SK-N-SH (cell line): ENCODE measurements at regions not wholly inside any gene's neighbourhood (a gene's known extent, or its start where the extent isn't known, plus 50 kb on each side); places are given as distances from the start of the nearest gene placed in this dataset.

ENCODE experiments used
- CTCF ChIA-PET: fragments of 300-600, 350-600 bp; formaldehyde crosslinking; extraction: SDS; loops from one replicate; lab custom pipeline; 2021; lab: Yijun Ruan, JAX
- POLR2A ChIA-PET: fragments of 350-600 bp; sonication (Branson Sonifier 250); formaldehyde crosslinking; extraction: SDS; loops from one replicate; lab custom pipeline; 2020; ENCODE audit warnings: antibody characterized with exemption, inconsistent platforms; lab: Yijun Ruan, JAX
- DNase-seq: peaks from one replicate; pipeline ENCODE4 v3.0.0; 2012
- H2AFZ ChIP-seq: fragments of 200-600 bp; sonication (generic); 2 replicates; pipeline ENCODE4 v1.8.1; 2016; ENCODE audit warnings: antibody characterized with exemption, mild to moderate bottlenecking, low read depth
- H3F3A ChIP-seq: fragments of 200-600 bp; sonication (generic); replicated peaks from 2 replicates; pipeline ENCODE3; 2016; ENCODE audit warnings: antibody characterized with exemption, mild to moderate bottlenecking; ENCODE audit not compliant: insufficient read depth
- H3K27ac ChIP-seq, 2 experiments: fragments of 200-500 bp in 1 of 2; fragments of 200-600 bp in 1 of 2; sonication (Bioruptor generic) in 1 of 2; sonication (generic), shearing (Covaris generic) in 1 of 2; 2 replicates each; pipeline versions ENCODE4 v1.5.1 to v1.6.1; 2014 to 2016; ENCODE audit warnings: low read depth in 2 of 2, inconsistent platforms in 1 of 2, low read length in 1 of 2, mild to moderate bottlenecking in 1 of 2, mixed read lengths in 1 of 2
- H3K27me3 ChIP-seq: fragments of 200-600 bp; sonication (generic), shearing (Covaris generic); 2 replicates; pipeline ENCODE4 v1.6.1; 2016; ENCODE audit warnings: mixed run types; ENCODE audit not compliant: insufficient read depth
- H3K36me3 ChIP-seq, 2 experiments: fragments of 200-500 bp in 1 of 2; fragments of 200-600 bp in 1 of 2; sonication (Bioruptor generic) in 1 of 2; sonication (generic) in 1 of 2; replicated peaks in 1 of 2; 2 replicates each; pipeline versions ENCODE3 to v1.5.1; 2014 to 2016; ENCODE audit warnings: low read length in 1 of 2, mild to moderate bottlenecking in 1 of 2; ENCODE audit not compliant: insufficient read depth in 2 of 2, control insufficient read depth in 1 of 2
- H3K4me1 ChIP-seq, 2 experiments: fragments of 200-500 bp in 1 of 2; fragments of 200-600 bp in 1 of 2; sonication (Bioruptor generic) in 1 of 2; sonication (generic), shearing (Covaris generic) in 1 of 2; 2 replicates each; pipeline versions ENCODE4 v1.5.1 to v1.6.1; 2014 to 2016; ENCODE audit warnings: low read depth in 1 of 2, low read length in 1 of 2, mixed run types in 1 of 2; ENCODE audit not compliant: insufficient read depth in 2 of 2, control insufficient read depth in 1 of 2
- H3K4me2 ChIP-seq: fragments of 200-600 bp; sonication (generic), shearing (Covaris generic); 2 replicates; pipeline ENCODE4 v1.6.1; 2017; ENCODE audit warnings: mixed run types
- H3K4me3 ChIP-seq, 2 experiments: fragments of 200-500 bp in 1 of 2; fragments of 200-600 bp in 1 of 2; sonication (Bioruptor generic) in 1 of 2; sonication (generic), shearing (Covaris generic) in 1 of 2; 2 replicates each; pipeline versions ENCODE4 v1.5.1 to v1.8.1; 2014 to 2016; ENCODE audit warnings: low read depth in 2 of 2, inconsistent platforms in 1 of 2, low read length in 1 of 2, mild to moderate bottlenecking in 1 of 2, mixed read lengths in 1 of 2, moderate library complexity in 1 of 2
- H3K79me2 ChIP-seq: fragments of 200-600 bp; sonication (generic); 2 replicates; pipeline ENCODE4 v1.8.1; 2017; ENCODE audit warnings: mild to moderate bottlenecking; ENCODE audit not compliant: insufficient read depth
- H3K9ac ChIP-seq: fragments of 200-600 bp; sonication (generic); 2 replicates; pipeline ENCODE4 v1.6.1; 2017; ENCODE audit warnings: mixed run types
- H3K9me2 ChIP-seq: fragments of 200-600 bp; sonication (generic); 2 replicates; pipeline ENCODE4 v1.6.1; 2017; ENCODE audit warnings: mixed run types
- H3K9me3 ChIP-seq: fragments of 200-600 bp; sonication (generic); 2 replicates; pipeline ENCODE4 v1.6.1; 2017; ENCODE audit warnings: mixed run types, mild to moderate bottlenecking, moderate library complexity
- H4K20me1 ChIP-seq: fragments of 200-600 bp; sonication (generic); 2 replicates; pipeline ENCODE4 v1.6.1; 2017; ENCODE audit warnings: mild to moderate bottlenecking, mixed run types; ENCODE audit not compliant: insufficient read depth
- CHD2 ChIP-seq: fragments of 150-350 bp; IDR thresholded peaks from 2 replicates; pipeline ENCODE4 v1.6.1; 2018; ENCODE audit warnings: low read length; ENCODE audit not compliant: partially characterized antibody
- FOXJ3 ChIP-seq: sonication (generic); formaldehyde crosslinking; IDR thresholded peaks from 2 replicates; pipeline ENCODE4 v1.5.1; 2020; ENCODE audit warnings: mild to moderate bottlenecking, missing genetic modification reagents
- GABPA ChIP-seq: IDR thresholded peaks from 2 replicates; pipeline ENCODE4 v1.4.0; 2012; ENCODE audit warnings: low read depth, mild to moderate bottlenecking
- JUND ChIP-seq: IDR thresholded peaks from 2 replicates; pipeline ENCODE4 v1.4.0; 2012
- MEF2A ChIP-seq: IDR thresholded peaks from 2 replicates; pipeline ENCODE4 v1.4.0; 2012; ENCODE audit warnings: low read depth, borderline replicate concordance
- PBX3 ChIP-seq: IDR thresholded peaks from 2 replicates; pipeline ENCODE4; 2012
- RFX5 ChIP-seq: IDR thresholded peaks from 2 replicates; pipeline ENCODE4 v1.6.1; 2012; ENCODE audit warnings: mild to moderate bottlenecking, improper control_type of control experiment, low read length
- RXRA ChIP-seq: IDR thresholded peaks from 2 replicates; pipeline ENCODE4 v1.4.0; 2012; ENCODE audit warnings: low read depth, mild to moderate bottlenecking, borderline replicate concordance
- SIN3A ChIP-seq: IDR thresholded peaks from 2 replicates; pipeline ENCODE4 v1.6.1; 2012; ENCODE audit warnings: low read depth, mild to moderate bottlenecking, low read length, moderate library complexity, borderline replicate concordance
- USF2 ChIP-seq: fragments of 150-350 bp; IDR thresholded peaks from 2 replicates; pipeline ENCODE4 v1.6.1; 2017; ENCODE audit warnings: antibody characterized with exemption, low read length, low read depth, borderline replicate concordance
- YY1 ChIP-seq: IDR thresholded peaks from 2 replicates; pipeline ENCODE4 v1.4.0; 2012; ENCODE audit warnings: low read depth, mild to moderate bottlenecking
- ZBTB33 ChIP-seq: IDR thresholded peaks from 2 replicates; pipeline ENCODE4 v1.4.0; 2012; ENCODE audit warnings: low read depth, borderline replicate concordance
- WGBS: methylation state at CpG from one replicate; pipeline ENCODE4 v1.1.6; 2017; ENCODE audit warnings: low lambda C conversion rate; 5-methylcytosine and 5-hydroxymethylcytosine counted together
- TF ChIP-seq, protein P1 (sequence below): IDR thresholded peaks from 2 replicates; pipeline ENCODE4 v1.4.0; 2012; ENCODE audit warnings: low read depth, borderline replicate concordance

GRCh38 chr10:10156917-10157600 lies 860.6 kb upstream of the CELF2 start:
- no peak for TF ChIP-seq FOXJ3
- no peak for DNase-seq
- CTCF ChIA-PET, result no interaction called here

DNA sequence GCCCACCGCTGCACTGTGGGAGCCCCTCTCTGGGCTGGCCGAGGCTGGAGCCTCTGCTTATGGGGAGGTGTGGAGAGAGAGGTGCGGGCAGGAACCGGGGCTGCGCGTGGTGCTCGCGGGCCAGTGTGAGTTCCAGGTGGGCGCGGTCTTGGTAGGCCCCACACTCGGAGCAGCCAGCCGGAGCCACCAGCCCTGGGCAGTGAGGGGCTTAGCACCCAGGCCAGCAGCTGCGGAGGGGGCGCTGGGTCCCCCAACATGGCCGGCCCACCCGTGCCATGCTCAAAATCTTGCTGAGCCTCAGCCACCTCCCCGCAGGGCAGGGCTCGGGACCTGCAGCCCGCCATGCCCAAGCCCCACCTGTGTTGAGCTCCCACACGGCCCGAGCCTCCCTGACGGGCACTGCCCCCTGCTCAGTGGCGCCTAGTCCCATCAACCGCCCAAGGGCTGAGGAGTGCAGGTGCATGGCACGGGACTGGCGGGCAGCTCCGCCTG lies 856.8 kb upstream of the CELF2 start:
- TF ChIP-seq ZBTB33 (no peak), FOXJ3 (no peak), JUND (no peak), USF2 (no peak), PBX3 (no peak), SIN3A (no peak), MEF2A (no peak), RXRA (no peak), RFX5 (no peak), YY1 (no peak), CHD2 (no peak), GABPA (no peak)
- TF ChIP-seq, protein P1, sequence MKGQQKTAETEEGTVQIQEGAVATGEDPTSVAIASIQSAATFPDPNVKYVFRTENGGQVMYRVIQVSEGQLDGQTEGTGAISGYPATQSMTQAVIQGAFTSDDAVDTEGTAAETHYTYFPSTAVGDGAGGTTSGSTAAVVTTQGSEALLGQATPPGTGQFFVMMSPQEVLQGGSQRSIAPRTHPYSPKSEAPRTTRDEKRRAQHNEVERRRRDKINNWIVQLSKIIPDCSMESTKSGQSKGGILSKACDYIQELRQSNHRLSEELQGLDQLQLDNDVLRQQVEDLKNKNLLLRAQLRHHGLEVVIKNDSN, result no peak
- H3K4me2 ChIP-seq, result no peak overlapping the region
- POLR2A ChIA-PET, result no interaction called here
- no peak for DNase-seq
- 39% methylated on average over 3 of the region's 27 CpGs for WGBS
- H3K9me3 ChIP-seq, result 0 out of 2 replicates have a peak, but pooled peaks cover 4% of the 10 kb centered on the region
- no peaks in the 10 kb centered on the region for H3K27me3 ChIP-seq
- H4K20me1 ChIP-seq, result no peaks in the 10 kb centered on the region
- H3K79me2 ChIP-seq, result no peaks in the 10 kb centered on the region
- H3K36me3 ChIP-seq, result no peaks in the 10 kb centered on the region
- H3K9ac ChIP-seq, result no peak overlapping the region
- no peaks in the 10 kb centered on the region for H3F3A ChIP-seq
- no peak overlapping the region for H3K4me3 ChIP-seq
- no peak overlapping the region for H3K27ac ChIP-seq
- no peaks in the 10 kb centered on the region for H3K4me1 ChIP-seq
- no peaks in the 10 kb centered on the region for H3K9me2 ChIP-seq
- CTCF ChIA-PET, result no interaction called here
- H2AFZ ChIP-seq, result no peak overlapping the region

More at GRCh38 chr10:10156917-10157600, 860.6 kb upstream of the CELF2 start:
- no peaks in the 10 kb centered on the region for H3K4me1 ChIP-seq
- WGBS, result 12% methylated on average over 7 of the region's 7 CpGs
- no peaks in the 10 kb centered on the region for H3F3A ChIP-seq
- H3K79me2 ChIP-seq, result no peaks in the 10 kb centered on the region
- H3K4me2 ChIP-seq, result no peak overlapping the region
- H2AFZ ChIP-seq, result no peak overlapping the region
- H4K20me1 ChIP-seq, result no peaks in the 10 kb centered on the region
- no peaks in the 10 kb centered on the region for H3K27me3 ChIP-seq
- no peaks in the 10 kb centered on the region for H3K9me3 ChIP-seq
- no peak overlapping the region for H3K9ac ChIP-seq
- H3K36me3 ChIP-seq, result no peaks in the 10 kb centered on the region
- no peaks in the 10 kb centered on the region for H3K9me2 ChIP-seq
- H3K27ac ChIP-seq, result no peak overlapping the region
- POLR2A ChIA-PET, result no interaction called here
- H3K4me3 ChIP-seq, result no peak overlapping the region
